ENCODE measurements at regions not wholly inside any gene's neighbourhood (a gene's known extent, or its start where the extent isn't known, plus 50 kb on each side); places are given as distances from the start of the nearest gene placed in this dataset.

GRCh38 chr2:180523621-180524340, 456.6 kb upstream of the UBE2E3 start:
- no peak for TF ChIP-seq CTCF (IDR thresholded peaks at IDR 0.05; ENCODE audit: low read length)
- no peak for TF ChIP-seq EZH2 (optimal IDR thresholded peaks at IDR 0.05; ENCODE audit: low read depth, low read length)
- TF ChIP-seq EZH2phosphoT487 (IDR thresholded peaks at IDR 0.05; ENCODE audit: low read length), result no peak
